ENCODE measurements at regions not wholly inside any gene's neighbourhood (a gene's known extent, or its start where the extent isn't known, plus 50 kb on each side); places are given as distances from the start of the nearest gene placed in this dataset.
A peak's percentile ranks its signal among the peaks of the same experiment; 100 is the strongest.
"Not testable (repeated sequence)": the region's sequence is repeated elsewhere in the genome, so short reads cannot be mapped to it uniquely, and the experiment has no call there.

DNA sequence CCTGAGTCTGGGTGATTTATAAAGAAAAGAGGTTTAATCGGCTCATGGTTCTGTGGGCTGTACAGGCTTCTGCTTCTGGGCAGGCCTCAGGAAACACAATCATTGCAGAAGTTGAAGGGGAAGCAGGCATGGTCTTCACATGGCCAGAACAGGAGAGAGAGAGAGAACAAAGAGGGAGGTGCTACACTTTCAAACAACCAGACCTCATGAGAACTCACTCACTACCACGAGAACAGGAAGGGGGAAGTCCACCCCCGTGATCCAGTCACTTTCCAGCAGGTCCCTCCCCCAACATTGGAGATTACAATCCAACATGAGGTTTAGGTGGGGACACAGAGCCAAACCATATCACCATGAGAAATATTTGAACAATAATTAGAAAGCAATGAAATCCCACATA is 222.9 kb downstream of the FAM72C start:
- peaks cover 6% of the 10 kb centered on the region for H3K9me3 Mint-ChIP-seq
- no peaks in the 10 kb centered on the region for H3K4me1 Mint-ChIP-seq
- no peaks in the 10 kb centered on the region for H3K36me3 Mint-ChIP-seq
- no peak overlapping the region for H3K4me3 Mint-ChIP-seq
- ATAC-seq (no peak), DNase-seq (ENCODE audit: low spot score in 2 of 2) (no peak)
- no peak overlapping the region for H3K27ac Mint-ChIP-seq

DNA sequence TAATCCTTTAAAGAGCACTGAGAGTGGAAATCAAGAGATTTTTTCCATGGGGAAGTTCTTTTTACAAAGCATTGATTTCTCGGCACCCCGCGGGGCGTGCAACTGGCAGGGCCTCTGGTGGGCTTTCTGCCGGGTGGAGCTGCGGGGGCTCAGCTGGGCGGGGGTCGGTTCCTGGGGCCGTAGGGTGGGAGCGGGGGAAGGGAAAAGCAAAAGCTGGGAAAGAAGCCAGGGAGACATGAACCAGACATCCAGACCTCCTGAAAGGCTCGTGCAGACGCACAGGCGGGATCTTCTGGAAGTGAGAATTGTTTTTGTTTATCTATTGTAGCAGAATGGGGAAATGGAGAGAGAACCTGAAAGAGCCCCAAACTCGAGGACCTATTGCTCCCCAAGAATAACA is 235.2 kb downstream of the FAM72C start:
- no peaks in the 10 kb centered on the region for H3K4me1 Mint-ChIP-seq
- peaks cover 3% of the 10 kb centered on the region for H3K9me3 Mint-ChIP-seq
- H3K4me3 Mint-ChIP-seq, result no peak overlapping the region

DNA sequence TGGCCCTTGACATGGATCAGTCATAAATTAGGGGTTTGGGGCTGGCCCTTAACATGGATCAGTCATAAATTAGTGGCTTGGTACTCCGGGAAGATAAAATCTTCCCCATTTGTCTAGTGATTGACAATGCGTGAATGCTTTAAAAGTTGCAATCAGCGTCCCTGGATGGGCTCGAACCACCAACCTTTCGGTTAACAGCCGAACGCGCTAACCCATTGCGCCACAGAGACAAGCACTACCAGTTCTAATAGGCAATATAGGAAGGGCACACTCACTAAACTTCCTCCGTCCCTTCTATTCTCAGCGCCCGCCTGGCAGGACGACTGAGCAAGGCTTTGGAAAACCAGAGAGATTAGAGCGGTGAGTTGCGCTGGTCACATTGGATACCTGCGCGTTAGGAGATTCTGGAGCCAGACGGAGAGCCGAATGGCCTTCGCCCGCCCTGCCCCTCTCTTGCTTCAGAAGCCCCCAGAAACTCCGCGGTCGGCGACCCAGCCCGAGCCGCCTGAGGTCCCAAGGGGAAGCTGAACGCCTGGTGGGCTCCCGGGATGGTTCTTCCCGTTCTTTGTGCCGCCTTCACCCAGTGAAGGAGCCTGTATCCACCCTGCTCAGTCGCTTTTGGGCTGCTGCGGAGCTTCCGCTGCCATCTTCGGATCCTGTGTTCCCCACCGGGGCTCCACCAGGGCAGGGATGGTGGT is 235.9 kb downstream of the FAM72C start:
- Mint-ChIP-seq H3K36me3 (no peaks in the 10 kb centered on the region), H3K4me3 (no peak overlapping the region), H3K27ac (no peak overlapping the region), H3K9me3 (peaks cover 5% of the 10 kb centered on the region), H3K4me1 (no peaks in the 10 kb centered on the region)
- ATAC-seq, result no peak
- no peak for DNase-seq (ENCODE audit: low spot score in 2 of 2)

More for the DNA sequence above, 235.2 kb downstream of the FAM72C start:
- no peak for ATAC-seq
- DNase-seq (ENCODE audit: low spot score in 2 of 2), result no peak
- Mint-ChIP-seq H3K27ac (no peak overlapping the region), H3K36me3 (no peaks in the 10 kb centered on the region)

DNA sequence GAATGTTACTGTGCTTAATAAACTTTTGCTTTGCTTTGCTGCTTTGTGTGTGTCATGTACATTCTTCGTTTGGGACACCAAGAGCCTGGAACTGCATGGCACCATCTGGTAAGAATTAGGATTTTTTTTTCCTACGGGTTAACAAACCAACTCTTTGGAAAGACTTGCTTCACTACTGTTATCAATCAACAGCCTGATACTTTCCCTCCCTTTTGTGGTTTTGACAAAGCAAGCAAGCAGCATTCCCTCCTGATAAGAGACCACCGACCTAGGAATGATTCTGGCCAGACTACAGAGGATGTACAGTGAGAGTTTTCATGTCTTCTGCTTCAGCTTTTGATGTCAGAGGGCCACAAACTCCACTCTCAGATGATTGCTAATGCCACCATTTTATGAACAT is 237.5 kb downstream of the FAM72C start:
- H3K36me3 Mint-ChIP-seq; DNase-seq (ENCODE audit: low spot score in 2 of 2); H3K27ac Mint-ChIP-seq; H3K9me3 Mint-ChIP-seq; H3K4me3 Mint-ChIP-seq; ATAC-seq; H3K4me1 Mint-ChIP-seq: not testable (repeated sequence)

DNA sequence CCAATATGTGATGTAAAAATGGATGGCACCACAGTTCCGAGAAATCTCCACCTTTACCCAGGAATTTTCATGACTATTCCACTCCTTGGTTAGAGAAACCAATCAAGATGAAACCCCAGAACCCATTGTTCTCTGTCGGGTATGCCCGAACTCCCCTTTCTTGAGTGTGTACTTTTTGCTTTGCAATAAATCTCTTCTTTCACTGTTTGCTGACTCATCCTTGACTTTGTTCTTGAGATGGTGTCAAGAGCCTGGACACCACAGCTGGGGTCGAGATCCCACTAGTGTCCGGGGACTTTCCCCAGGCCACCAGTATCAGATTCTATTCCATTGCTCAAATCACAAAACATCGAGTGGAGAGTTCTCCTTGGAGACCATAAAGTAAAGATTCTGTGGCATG is 240.9 kb downstream of the FAM72C start:
- not testable (repeated sequence) for H3K27ac Mint-ChIP-seq; ATAC-seq; H3K36me3 Mint-ChIP-seq; DNase-seq (ENCODE audit: low spot score in 2 of 2); H3K9me3 Mint-ChIP-seq; H3K4me1 Mint-ChIP-seq; H3K4me3 Mint-ChIP-seq

DNA sequence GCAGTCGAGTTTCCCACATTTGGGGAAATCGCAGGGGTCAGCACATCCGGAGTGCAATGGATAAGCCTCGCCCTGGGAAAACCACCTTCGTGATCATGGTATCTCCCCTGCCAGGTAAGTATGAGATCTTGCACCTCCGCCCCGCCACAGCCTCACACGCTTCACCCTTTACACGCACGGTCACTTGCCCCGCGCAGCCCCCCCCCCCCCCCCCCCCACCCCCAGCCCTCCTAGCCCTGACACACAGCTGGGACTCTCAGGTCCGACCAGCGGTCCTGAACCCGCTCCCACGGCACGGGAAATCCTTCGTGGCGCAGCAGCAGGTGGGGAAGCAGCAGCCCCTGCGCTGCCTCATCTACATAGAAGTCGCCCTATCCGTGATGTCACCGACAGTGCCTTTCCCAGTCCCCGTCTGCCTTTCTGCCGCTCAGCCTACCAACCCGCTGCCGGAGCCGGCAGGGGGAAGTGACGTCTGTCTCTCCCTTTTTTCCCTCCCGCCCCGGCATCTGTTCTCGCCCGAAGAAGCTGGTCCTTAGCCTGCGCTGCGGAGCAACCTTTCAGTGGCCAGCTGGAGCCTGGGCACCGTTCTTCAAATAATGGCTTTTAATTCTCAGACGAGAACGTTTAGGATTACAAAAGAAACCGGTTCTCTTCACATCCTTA is 242.2 kb downstream of the FAM72C start:
- DNase-seq (ENCODE audit: low spot score in 2 of 2) (peak in 1 of 2 donors; percentile 72), ATAC-seq (peak; percentile 74)
- H3K36me3 Mint-ChIP-seq, H3K4me3 Mint-ChIP-seq, H3K9me3 Mint-ChIP-seq, H3K4me1 Mint-ChIP-seq: not testable (repeated sequence)
- peak overlapping the region; percentile 86 for H3K27ac Mint-ChIP-seq

DNA sequence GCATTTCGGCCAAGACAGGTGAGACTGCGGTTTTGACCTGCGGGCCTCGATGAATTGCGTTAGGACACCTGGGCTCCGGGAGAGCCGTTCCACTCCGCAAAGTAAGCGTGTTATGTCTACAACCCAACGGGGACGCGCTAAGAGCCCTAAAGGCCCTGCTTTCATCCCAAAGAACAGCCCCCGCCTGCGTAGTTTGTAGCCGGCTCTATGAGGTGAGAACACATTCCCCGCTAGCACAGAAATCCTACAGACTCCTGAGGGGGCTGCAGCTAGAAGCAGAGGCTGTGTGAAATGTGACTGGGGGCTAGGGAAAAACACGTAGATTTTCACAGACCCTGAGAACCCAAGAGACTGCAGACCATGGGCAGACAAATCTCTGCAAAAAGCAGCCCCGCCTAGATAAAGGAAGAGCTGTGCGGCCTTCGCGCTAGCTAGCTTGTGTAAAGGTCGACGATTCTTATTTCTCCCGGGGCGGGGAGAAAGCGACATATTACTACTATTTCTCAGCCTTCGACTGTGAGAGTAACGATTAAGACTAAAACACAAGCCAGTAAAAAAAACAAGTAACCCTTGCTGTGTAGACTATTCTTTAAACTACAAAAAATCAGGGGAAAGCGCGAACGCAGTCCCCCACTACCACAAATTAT is 242.9 kb downstream of the FAM72C start:
- H3K36me3 Mint-ChIP-seq; DNase-seq (ENCODE audit: low spot score in 2 of 2); H3K4me3 Mint-ChIP-seq; H3K4me1 Mint-ChIP-seq; H3K9me3 Mint-ChIP-seq: not testable (repeated sequence)
- H3K27ac Mint-ChIP-seq, result peak overlapping the region; percentile 86
- peak; percentile 96 for ATAC-seq

DNA sequence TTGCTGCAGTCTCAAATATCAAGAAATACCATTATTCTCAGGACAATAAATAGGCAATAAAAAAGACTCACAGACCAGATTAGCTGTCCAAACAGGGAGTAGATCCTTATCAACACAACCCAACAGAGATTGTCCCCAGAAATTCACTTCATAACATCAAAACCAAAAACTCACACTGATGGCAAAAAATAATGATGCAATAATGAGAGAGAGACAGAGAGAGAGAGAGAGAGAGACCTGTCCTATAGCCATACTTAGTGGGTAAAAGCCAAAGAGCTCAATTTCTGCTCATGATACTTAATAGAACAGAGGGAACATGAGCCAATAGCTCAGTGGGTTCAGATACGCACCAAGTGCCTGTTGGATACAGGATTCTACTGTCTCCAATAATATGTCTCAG is 244.5 kb downstream of the FAM72C start:
- Mint-ChIP-seq H3K27ac (no peak overlapping the region), H3K4me3 (no peak overlapping the region), H3K36me3 (no peaks in the 10 kb centered on the region)

DNA sequence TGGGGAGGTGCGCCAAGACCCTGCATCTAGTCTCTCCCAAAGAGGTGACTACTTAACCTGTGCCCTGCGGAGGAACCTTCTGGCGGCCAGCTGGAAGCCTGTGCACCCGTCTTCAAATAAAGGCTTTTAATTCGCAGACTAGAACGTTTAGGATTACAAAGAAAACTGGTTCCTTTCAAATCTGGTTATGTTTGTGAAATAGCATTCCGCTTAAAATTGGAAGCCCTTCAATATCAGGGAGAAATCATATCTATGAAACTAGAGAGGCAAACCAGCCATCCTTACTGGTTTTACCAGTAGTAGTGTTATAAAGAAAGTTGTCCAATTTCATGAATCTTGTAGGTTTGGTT is 250.8 kb downstream of the FAM72C start:
- ATAC-seq (no peak), DNase-seq (ENCODE audit: low spot score in 2 of 2) (no peak)
- Mint-ChIP-seq H3K4me1 (peaks cover 7% of the 10 kb centered on the region), H3K27ac (no peak overlapping the region), H3K4me3 (peak overlapping the region; percentile 20), H3K9me3 (no peaks in the 10 kb centered on the region), H3K36me3 (no peaks in the 10 kb centered on the region)

More for the DNA sequence above, 244.5 kb downstream of the FAM72C start:
- ATAC-seq (no peak), DNase-seq (ENCODE audit: low spot score in 2 of 2) (no peak)
- Mint-ChIP-seq H3K9me3 (peaks cover 3% of the 10 kb centered on the region), H3K4me1 (no peaks in the 10 kb centered on the region)

DNA sequence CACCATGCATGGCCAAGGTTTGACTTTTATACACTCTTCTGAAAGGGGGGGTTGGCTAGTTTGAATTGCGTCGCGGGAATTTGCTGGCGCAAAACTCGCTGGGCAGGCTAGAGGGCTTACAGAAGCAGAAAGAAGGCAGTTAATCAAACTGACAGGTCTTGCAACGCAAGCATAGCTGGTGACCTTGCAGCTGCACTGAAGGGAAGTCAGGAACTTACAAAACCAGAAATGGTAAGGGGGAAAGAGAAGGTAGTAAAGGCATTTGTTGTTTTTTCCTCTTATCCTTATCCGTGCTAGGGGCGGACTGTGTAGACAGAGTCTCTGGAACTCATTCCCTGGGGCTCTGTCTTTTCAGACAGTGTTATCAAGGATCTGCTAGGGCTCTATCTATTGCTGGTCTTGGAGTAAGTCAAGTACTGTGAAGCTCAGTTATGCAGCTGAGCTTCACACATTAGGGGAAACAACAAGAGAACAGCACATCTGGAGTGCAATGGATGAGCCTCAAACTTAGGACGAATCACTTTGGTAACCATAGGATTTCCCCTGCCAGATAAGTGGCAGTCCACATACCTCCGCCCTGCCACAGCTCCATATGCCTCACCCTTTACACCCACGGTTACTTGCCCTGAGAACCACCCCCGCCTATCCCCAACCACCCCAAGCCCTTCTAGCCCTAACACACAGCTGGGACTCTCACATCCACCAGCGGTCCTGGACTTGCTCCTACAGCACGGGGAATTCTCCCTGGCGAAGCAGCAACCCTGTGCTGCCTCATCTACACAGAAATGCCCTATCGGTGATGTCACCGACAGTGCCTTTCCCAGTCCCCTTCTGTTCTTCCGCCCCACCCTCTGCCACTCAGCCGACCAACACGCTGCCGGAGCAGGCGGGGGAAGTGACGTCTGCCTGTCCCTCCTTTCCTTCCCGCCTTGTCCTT is 251.4 kb downstream of the FAM72C start:
- no peaks in the 10 kb centered on the region for H3K36me3 Mint-ChIP-seq
- H3K4me1 Mint-ChIP-seq, result peaks cover 7% of the 10 kb centered on the region
- peak; percentile 40 for ATAC-seq
- no peak for DNase-seq (ENCODE audit: low spot score in 2 of 2)
- H3K27ac Mint-ChIP-seq, result no peak overlapping the region
- H3K9me3 Mint-ChIP-seq, result no peaks in the 10 kb centered on the region
- H3K4me3 Mint-ChIP-seq, result peak overlapping the region; percentile 20

DNA sequence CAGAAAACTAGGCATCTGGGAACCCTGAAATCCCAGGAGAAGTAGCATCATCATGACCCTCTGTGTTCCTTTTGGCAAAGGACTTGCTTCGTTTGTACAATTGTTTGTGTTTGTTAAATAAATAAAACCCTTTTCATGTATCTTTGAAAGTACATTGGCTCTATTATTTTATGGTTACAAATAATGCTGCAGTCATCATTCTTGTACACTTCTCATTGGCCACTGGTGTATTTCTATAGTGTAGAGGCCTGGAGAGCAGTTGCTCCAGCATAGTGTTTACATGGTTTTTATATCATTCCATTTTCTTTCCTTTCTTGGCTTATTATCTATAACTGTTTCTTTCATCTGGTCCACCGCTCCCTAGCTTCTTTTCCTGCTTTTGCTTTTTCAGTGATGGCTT is 253.3 kb downstream of the FAM72C start:
- Mint-ChIP-seq H3K27ac (no peak overlapping the region), H3K9me3 (no peaks in the 10 kb centered on the region), H3K36me3 (no peaks in the 10 kb centered on the region), H3K4me3 (no peak overlapping the region), H3K4me1 (peaks cover 7% of the 10 kb centered on the region)
- DNase-seq (ENCODE audit: low spot score in 2 of 2), result no peak
- no peak for ATAC-seq

DNA sequence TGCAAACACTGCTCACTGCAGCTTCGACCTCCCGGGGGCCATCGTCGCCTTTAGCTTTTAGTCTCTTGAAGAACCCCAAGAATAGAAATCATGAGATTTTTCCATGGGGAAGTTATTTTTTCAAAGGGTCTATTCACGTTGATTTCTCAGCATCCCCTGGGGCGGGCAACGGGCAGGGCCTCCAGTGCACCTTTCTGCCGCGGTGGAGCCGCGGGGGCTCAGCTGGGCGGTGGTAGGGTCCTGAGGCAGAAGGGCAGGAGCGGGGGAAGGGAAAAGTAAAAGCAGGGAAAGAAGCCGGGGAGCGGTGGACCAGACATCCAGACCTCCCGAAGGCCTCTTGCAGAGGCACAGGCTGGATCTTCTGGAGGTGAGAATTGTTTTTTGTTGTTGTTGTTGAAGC is 253.8 kb downstream of the FAM72C start:
- Mint-ChIP-seq H3K9me3 (no peaks in the 10 kb centered on the region), H3K4me3 (no peak overlapping the region), H3K36me3 (no peaks in the 10 kb centered on the region), H3K4me1 (peaks cover 7% of the 10 kb centered on the region), H3K27ac (no peak overlapping the region)
- DNase-seq (ENCODE audit: low spot score in 2 of 2) (no peak), ATAC-seq (no peak)

DNA sequence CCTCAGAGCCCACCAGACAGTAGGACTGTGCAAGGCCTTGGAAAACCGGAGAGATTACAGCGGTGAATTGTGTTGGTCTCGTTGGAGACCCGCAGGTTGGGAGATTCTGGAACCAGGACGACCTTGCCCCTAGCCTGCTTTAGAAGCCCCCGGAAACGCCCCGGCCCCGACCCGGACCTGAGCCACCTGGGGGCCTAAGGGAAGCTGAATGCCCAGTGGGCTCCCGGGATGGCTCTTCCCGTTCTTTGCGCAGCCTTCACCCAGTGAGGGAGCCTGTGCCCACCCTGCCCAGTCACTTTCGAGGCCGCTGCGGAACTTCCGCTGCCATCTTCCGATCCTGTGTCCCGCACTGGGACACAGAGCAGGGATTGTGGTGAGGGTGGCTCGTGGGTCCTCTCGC is 254.4 kb downstream of the FAM72C start:
- ATAC-seq (no peak), DNase-seq (ENCODE audit: low spot score in 2 of 2) (no peak)
- Mint-ChIP-seq H3K36me3 (no peaks in the 10 kb centered on the region), H3K27ac (no peak overlapping the region), H3K9me3 (no peaks in the 10 kb centered on the region), H3K4me3 (no peak overlapping the region), H3K4me1 (peaks cover 7% of the 10 kb centered on the region)

DNA sequence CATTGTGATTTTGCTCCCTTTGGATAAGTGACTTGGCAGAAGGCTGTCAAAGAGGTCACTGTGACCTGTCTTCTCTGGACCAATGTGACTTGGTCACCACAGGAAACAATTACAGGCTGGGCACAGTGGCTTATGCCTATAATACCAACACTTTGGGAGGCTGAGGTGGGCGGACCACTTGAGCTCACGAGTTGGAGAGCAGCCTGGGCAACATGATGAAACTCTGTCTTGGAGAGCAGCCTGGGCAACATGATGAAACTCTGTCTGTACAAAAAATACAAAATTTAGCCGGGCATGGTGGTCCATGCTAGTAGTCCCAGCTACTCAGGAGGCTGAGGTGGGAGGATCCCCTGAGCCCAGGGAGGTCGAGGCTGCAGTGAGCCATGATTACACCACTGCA is 256.9 kb downstream of the FAM72C start:
- DNase-seq (ENCODE audit: low spot score in 2 of 2); H3K36me3 Mint-ChIP-seq; ATAC-seq; H3K4me3 Mint-ChIP-seq; H3K9me3 Mint-ChIP-seq; H3K27ac Mint-ChIP-seq; H3K4me1 Mint-ChIP-seq: not testable (repeated sequence)

DNA sequence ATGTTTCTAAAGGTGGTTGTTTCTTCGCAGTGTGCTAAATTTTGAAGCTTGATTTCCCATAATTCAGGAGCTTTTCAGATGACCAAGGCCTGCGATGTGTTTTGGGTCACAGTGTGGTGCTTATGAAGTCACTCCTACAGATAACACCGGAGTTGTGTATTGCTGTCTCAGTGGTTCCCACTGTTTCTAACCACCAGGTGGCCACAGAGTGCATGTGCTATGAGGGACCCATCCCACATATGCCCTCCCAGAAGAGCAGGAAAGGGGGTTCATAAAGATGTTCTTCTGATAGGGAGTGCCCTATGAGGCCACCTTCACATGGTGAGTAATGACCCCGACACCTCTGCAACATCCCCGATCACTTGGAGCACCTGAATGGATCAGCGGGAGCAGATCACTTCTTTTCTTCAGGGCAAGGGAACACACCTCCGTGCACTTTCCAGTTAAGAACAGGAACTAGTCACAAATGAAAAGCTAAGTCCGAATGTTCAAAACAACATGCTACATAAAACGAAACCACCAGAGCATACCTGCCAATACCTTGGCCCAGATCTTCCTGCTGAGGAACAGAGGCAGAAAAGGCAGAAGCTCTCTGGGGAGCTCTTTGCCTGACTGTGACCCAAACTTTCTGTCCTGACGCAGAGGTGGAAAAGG is 262.1 kb downstream of the FAM72C start:
- not testable (repeated sequence) for H3K4me3 Mint-ChIP-seq; H3K9me3 Mint-ChIP-seq; H3K36me3 Mint-ChIP-seq; H3K27ac Mint-ChIP-seq; H3K4me1 Mint-ChIP-seq; DNase-seq (ENCODE audit: low spot score in 2 of 2)
- peak; percentile 65 for ATAC-seq
